Smooth muscle cell (in vitro differentiated cells): ENCODE measurements at regions not wholly inside any gene's neighbourhood (a gene's known extent, or its start where the extent isn't known, plus 50 kb on each side); places are given as distances from the start of the nearest gene placed in this dataset.

Experiments used
- DNase-seq: peaks from one replicate; lab custom pipeline; 2025; ENCODE audit not compliant: unreplicated experiment; lab: John Stamatoyannopoulos, UW
- H2AFZ ChIP-seq: fragments of 200-600 bp; sonication (generic); 2 replicates; pipeline ENCODE4 v1.6.0; 2016; ENCODE audit warnings: antibody characterized with exemption, low read depth, mild to moderate bottlenecking
- H3F3A ChIP-seq: fragments of 200-600 bp; sonication (generic); 2 replicates; pipeline ENCODE4 v1.6.0; 2017; ENCODE audit warnings: antibody characterized with exemption, low read depth
- H3K27ac ChIP-seq: fragments of 200-600 bp; sonication (generic); 2 replicates; pipeline ENCODE4 v1.5.1; 2016; ENCODE audit warnings: low read depth, mild to moderate bottlenecking
- H3K27me3 ChIP-seq: fragments of 200-600 bp; sonication (generic); 2 replicates; pipeline ENCODE4 v1.6.1; 2016; ENCODE audit warnings: low read depth, mild to moderate bottlenecking
- H3K36me3 ChIP-seq: fragments of 200-600 bp; sonication (generic); 2 replicates; pipeline ENCODE4 v1.5.1; 2016; ENCODE audit warnings: low read depth
- H3K4me1 ChIP-seq: fragments of 200-600 bp; sonication (generic); 2 replicates; pipeline ENCODE4 v1.5.1; 2016; ENCODE audit warnings: low read depth
- H3K4me2 ChIP-seq: fragments of 200-600 bp; sonication (generic); 2 replicates; pipeline ENCODE4 v1.6.0; 2016; ENCODE audit warnings: mild to moderate bottlenecking
- H3K4me3 ChIP-seq: fragments of 200-600 bp; sonication (generic); 2 replicates; pipeline ENCODE4 v1.5.1; 2016; ENCODE audit warnings: mild to moderate bottlenecking
- H3K79me2 ChIP-seq: fragments of 200-600 bp; sonication (generic); 2 replicates; pipeline ENCODE4 v1.6.0; 2016; ENCODE audit warnings: low read depth, mild to moderate bottlenecking
- H3K9ac ChIP-seq: fragments of 200-600 bp; sonication (generic); 2 replicates; pipeline ENCODE4 v1.6.0; 2016; ENCODE audit warnings: low read depth
- H3K9me3 ChIP-seq: fragments of 200-600 bp; sonication (generic); replicated peaks from 2 replicates; pipeline ENCODE4 v1.5.1; 2016; ENCODE audit warnings: low read depth
- H4K20me1 ChIP-seq: fragments of 200-600 bp; sonication (generic); 2 replicates; pipeline ENCODE4 v1.6.0; 2016; ENCODE audit warnings: low read depth
- CTCF ChIP-seq: fragments of 200-600 bp; sonication (generic); IDR thresholded peaks from 2 replicates; pipeline ENCODE4 v1.5.1; 2017; ENCODE audit warnings: borderline replicate concordance, mild to moderate bottlenecking, antibody characterized with exemption; ENCODE audit not compliant: insufficient read depth, poor library complexity, severe bottlenecking
- WGBS: methylation state at CpG from one replicate; pipeline ENCODE4 v1.1.7; 2016; ENCODE audit warnings: low lambda C conversion rate; 5-methylcytosine and 5-hydroxymethylcytosine counted together

- Histone ChIP-seq H3K27me3 (peaks cover 30% of the 10 kb centered on the region), H3K36me3 (no peaks in the 10 kb centered on the region), H3K4me3 (no peak overlapping the region), H3K4me2 (no peak overlapping the region), H2AFZ (no peak overlapping the region), H3F3A (no peaks in the 10 kb centered on the region), H3K4me1 (no peaks in the 10 kb centered on the region), H3K27ac (no peak overlapping the region), H4K20me1 (no peaks in the 10 kb centered on the region), H3K79me2 (no peaks in the 10 kb centered on the region), H3K9ac (no peak overlapping the region), H3K9me3 (no peaks in the 10 kb centered on the region)
- no peak for DNase-seq
- no peak for TF ChIP-seq CTCF
- WGBS, result 70% methylated on average over 6 of the region's 6 CpGs
Observed at GRCh38 chr10:128727114-128727513, 600.9 kb upstream of the MKI67 start.

GRCh38 chr10:128729910-128730420, 603.7 kb upstream of the MKI67 start:
- no peak for TF ChIP-seq CTCF
- WGBS, result 87% methylated on average over 4 of the region's 4 CpGs

GRCh38 chr10:128730922-128731321, 604.7 kb upstream of the MKI67 start:
- H3K79me2 ChIP-seq, result no peaks in the 10 kb centered on the region

More at GRCh38 chr10:128729910-128730420, 603.7 kb upstream of the MKI67 start:
- Histone ChIP-seq H3K4me3 (no peak overlapping the region), H3K27ac (no peak overlapping the region), H3K9me3 (no peaks in the 10 kb centered on the region), H3F3A (no peaks in the 10 kb centered on the region), H3K79me2 (no peaks in the 10 kb centered on the region), H3K4me1 (no peaks in the 10 kb centered on the region), H3K9ac (no peak overlapping the region), H4K20me1 (no peaks in the 10 kb centered on the region), H3K27me3 (peaks cover 40% of the 10 kb centered on the region), H3K4me2 (no peak overlapping the region), H3K36me3 (no peaks in the 10 kb centered on the region), H2AFZ (no peak overlapping the region)
- DNase-seq, result no peak

More at GRCh38 chr10:128730922-128731321, 604.7 kb upstream of the MKI67 start:
- Histone ChIP-seq H3K27me3 (peaks cover 42% of the 10 kb centered on the region), H3F3A (no peaks in the 10 kb centered on the region), H3K4me1 (no peaks in the 10 kb centered on the region), H3K4me3 (no peak overlapping the region), H3K9ac (no peak overlapping the region), H3K9me3 (no peaks in the 10 kb centered on the region), H2AFZ (no peak overlapping the region), H3K27ac (no peak overlapping the region), H3K4me2 (no peak overlapping the region), H4K20me1 (no peaks in the 10 kb centered on the region), H3K36me3 (no peaks in the 10 kb centered on the region)
- no peak for DNase-seq
- no peak for TF ChIP-seq CTCF
- WGBS, result 92% methylated on average over 13 of the region's 13 CpGs
